DMS114 treated with DMSO at 0.1 percent for 48 hours (cell line): ENCODE measurements at regions not wholly inside any gene's neighbourhood (a gene's known extent, or its start where the extent isn't known, plus 50 kb on each side); places are given as distances from the start of the nearest gene placed in this dataset.
A peak's percentile ranks its signal among the peaks of the same experiment; 100 is the strongest.
"Not testable (repeated sequence)": the region's sequence is repeated elsewhere in the genome, so short reads cannot be mapped to it uniquely, and the experiment has no call there.

Experiments
- DNase-seq: peaks from one replicate; lab custom pipeline; 2025; ENCODE audit not compliant: unreplicated experiment; lab: John Stamatoyannopoulos, UW

GRCh38 chr20:53676987-53677386 is 83.3 kb upstream of the ZNF217 start:
- no peak for DNase-seq

GRCh38 chr20:53676519-53676822 is 82.8 kb upstream of the ZNF217 start:
- no peak for DNase-seq

GRCh38 chr20:53672484-53673129 is 79.0 kb upstream of the ZNF217 start:
- DNase-seq = no peak

- DNase-seq = no peak
These were observed 77.7 kb upstream of the ZNF217 start for GRCh38 chr20:53671370-53671769.

- DNase-seq = not testable (repeated sequence)
These were observed 76.1 kb upstream of the ZNF217 start for GRCh38 chr20:53669517-53670313.

GRCh38 chr20:53668992-53669391 is 75.4 kb upstream of the ZNF217 start:
- no peak for DNase-seq

GRCh38 chr20:53666144-53666543 is 72.5 kb upstream of the ZNF217 start:
- no peak for DNase-seq

- DNase-seq = no peak
These were observed 70.5 kb upstream of the ZNF217 start for GRCh38 chr20:53664121-53664520.

- not testable (repeated sequence) for DNase-seq
These were observed 69.9 kb upstream of the ZNF217 start for GRCh38 chr20:53663521-53663920.

GRCh38 chr20:53662595-53662994 is 69.0 kb upstream of the ZNF217 start:
- no peak for DNase-seq

GRCh38 chr20:53660947-53661381 is 67.3 kb upstream of the ZNF217 start:
- DNase-seq = no peak

- DNase-seq = peak; percentile 91
These were observed 66.7 kb upstream of the ZNF217 start for GRCh38 chr20:53660078-53660909.

GRCh38 chr20:53658973-53659372 is 65.3 kb upstream of the ZNF217 start:
- DNase-seq = no peak

- DNase-seq = no peak
These were observed 64.7 kb upstream of the ZNF217 start for GRCh38 chr20:53658322-53658721.

- peak; percentile 84 for DNase-seq
These were observed 64.1 kb upstream of the ZNF217 start for GRCh38 chr20:53657732-53658131.

GRCh38 chr20:53657279-53657678 is 63.6 kb upstream of the ZNF217 start:
- DNase-seq = no peak

GRCh38 chr20:53656293-53657202 is 62.9 kb upstream of the ZNF217 start:
- peak; percentile 100 for DNase-seq

- DNase-seq = no peak
These were observed 62.1 kb upstream of the ZNF217 start for GRCh38 chr20:53655625-53656292.

GRCh38 chr20:53654932-53655624 is 61.4 kb upstream of the ZNF217 start:
- DNase-seq = peak; percentile 94

GRCh38 chr20:53654521-53654920 is 60.9 kb upstream of the ZNF217 start:
- DNase-seq = not testable (repeated sequence)
